ENCODE measurements at regions not wholly inside any gene's neighbourhood (a gene's known extent, or its start where the extent isn't known, plus 50 kb on each side); places are given as distances from the start of the nearest gene placed in this dataset.

- peak; percentile 19; the same call in 1 of the 2 replicates for TF ChIP-seq ZNF281 (CRISPR knock-in tag; IDR thresholded peaks at IDR 0.05)
- TF ChIP-seq ZBTB21 (CRISPR knock-in tag; IDR thresholded peaks at IDR 0.05; ENCODE audit: borderline replicate concordance), result 0 out of 2 replicates have a peak, but pooled peaks have one; percentile 23
- no peak for TF ChIP-seq E2F5 (CRISPR knock-in tag; IDR thresholded peaks at IDR 0.05)
- TF ChIP-seq TEAD1 (CRISPR knock-in tag; IDR thresholded peaks at IDR 0.05), result 0 out of 2 replicates have a peak, but pooled peaks have one; percentile 53
- peak; percentile 41; the same call in 1 of the 2 replicates for TF ChIP-seq SMAD3 (CRISPR knock-in tag; IDR thresholded peaks at IDR 0.05; ENCODE audit: borderline replicate concordance)
- TF ChIP-seq SMAD4 (CRISPR knock-in tag; IDR thresholded peaks at IDR 0.05), result 0 out of 2 replicates have a peak, but pooled peaks have one; percentile 33
- TF ChIP-seq ZNF512 (CRISPR knock-in tag; IDR thresholded peaks at IDR 0.05; ENCODE audit: borderline replicate concordance), result no peak
- TF ChIP-seq MXD4 (CRISPR knock-in tag; IDR thresholded peaks at IDR 0.05; ENCODE audit: borderline replicate concordance), result no peak
- TF ChIP-seq JUN (CRISPR knock-in tag; IDR thresholded peaks at IDR 0.05), result peak; percentile 75; the same call in 1 of the 2 replicates
- TF ChIP-seq ARID4B (CRISPR knock-in tag; IDR thresholded peaks at IDR 0.05; ENCODE audit: borderline replicate concordance), result 0 out of 2 replicates have a peak, but pooled peaks have one; percentile 47
- TF ChIP-seq FOXP1 (CRISPR knock-in tag; IDR thresholded peaks at IDR 0.05; ENCODE audit: borderline replicate concordance), result no peak; the same call in 1 of the 2 replicates
- TF ChIP-seq ZNF138 (CRISPR knock-in tag; conservative IDR thresholded peaks at IDR 0.05), result no peak
- peak; percentile 71; the same call in 1 of the 2 replicates for TF ChIP-seq TP53 (CRISPR knock-in tag; IDR thresholded peaks at IDR 0.05)
Observed at GRCh38 chr1:50279622-50280330, 143.5 kb downstream of the DMRTA2 start (continued).

- CTCF ChIA-PET, result interaction anchor here (0.8 to 2.0 kb wide), 7 partner anchors 12 to 283 kb away, joined by 3 to 10 read pairs (median 4); no protein-coding TSS in a partner anchor
- Mint-ChIP-seq H3K27ac (no peak overlapping the region), H3K9me3 (no peaks in the 10 kb centered on the region), H3K36me3 (no peaks in the 10 kb centered on the region), H3K4me1 (peaks cover 44% of the 10 kb centered on the region), H3K27me3 (ENCODE audit: low read depth) (no peaks in the 10 kb centered on the region), H3K4me3 (no peak overlapping the region)
- POLR2A ChIA-PET, result interaction anchor here (1.6 kb wide), 1 partner anchor 30 kb away, joined by 3 read pairs; no protein-coding TSS in a partner anchor
- DNase-seq (ENCODE audit: low spot score), result no peak
- ATAC-seq, result no peak
- TF ChIP-seq ZMAT4 (CRISPR knock-in tag; IDR thresholded peaks at IDR 0.05) (no peak), TEAD1 (CRISPR knock-in tag; IDR thresholded peaks at IDR 0.05) (no peak), ATF2 (CRISPR knock-in tag; IDR thresholded peaks at IDR 0.05; ENCODE audit: borderline replicate concordance, low read depth) (no peak), RORB (CRISPR knock-in tag; IDR thresholded peaks at IDR 0.05) (no peak), ZNF232 (CRISPR knock-in tag; IDR thresholded peaks at IDR 0.05) (no peak), ERG (CRISPR knock-in tag; IDR thresholded peaks at IDR 0.05) (no peak), USF1 (CRISPR knock-in tag; IDR thresholded peaks at IDR 0.05) (no peak)
Observed at GRCh38 chr1:50278961-50279360, 144.3 kb downstream of the DMRTA2 start.

Measured in WTC11 (cell line).